T-helper 2 cell treated with Interferon-gamma antibody and Interleukin-4, amounts not matched to agents 5 μg/mL and 100 μg/mL, for 36 hours (primary cell): ENCODE measurements at regions not wholly inside any gene's neighbourhood (a gene's known extent, or its start where the extent isn't known, plus 50 kb on each side); places are given as distances from the start of the nearest gene placed in this dataset.

Experiments used
- DNase-seq: peaks from one replicate; pipeline ENCODE4 v3.0.0; 2021; ENCODE audit warnings: low spot score
- H3K27ac Mint-ChIP-seq: one replicate; pipeline ENCODE4 v1.8.0; 2021; ENCODE audit warnings: mild to moderate bottlenecking, mixed read lengths
- H3K27me3 Mint-ChIP-seq: one replicate; pipeline ENCODE4 v1.8.0; 2021; ENCODE audit warnings: low read depth, mixed read lengths
- H3K36me3 Mint-ChIP-seq: one replicate; pipeline ENCODE4 v1.8.0; 2021; ENCODE audit warnings: low read depth, mixed read lengths
- H3K4me1 Mint-ChIP-seq: one replicate; pipeline ENCODE4 v1.8.0; 2021; ENCODE audit warnings: low read depth, mixed read lengths
- H3K4me3 Mint-ChIP-seq: one replicate; pipeline ENCODE4 v1.8.0; 2022; ENCODE audit warnings: mild to moderate bottlenecking, moderate library complexity, mixed read lengths
- H3K9me3 Mint-ChIP-seq: one replicate; pipeline ENCODE4 v1.8.0; 2021; ENCODE audit warnings: mixed read lengths

DNA sequence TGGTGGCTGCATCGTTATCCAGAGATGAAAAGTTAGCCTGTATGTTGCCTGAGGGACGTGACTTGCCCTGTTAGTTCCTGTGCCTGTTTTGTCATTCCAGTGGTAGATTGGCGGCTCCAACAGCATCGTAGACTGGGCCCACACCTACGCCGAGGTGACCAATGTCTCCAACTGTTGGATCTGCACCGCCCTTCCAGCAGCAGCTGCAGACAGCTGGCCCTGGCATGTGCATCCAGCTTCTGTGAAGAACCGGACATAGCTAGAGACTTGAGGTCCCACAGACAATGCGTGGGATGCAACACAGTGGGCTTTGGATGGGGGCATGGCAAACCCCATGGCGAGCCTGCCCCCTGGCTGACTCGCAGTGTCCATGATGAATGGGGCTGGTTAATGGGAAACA is 93.0 kb upstream of the TMPO start:
- peaks cover 8% of the 10 kb centered on the region for H3K4me1 Mint-ChIP-seq
- no peaks in the 10 kb centered on the region for H3K36me3 Mint-ChIP-seq
- no peak for DNase-seq
- peaks cover 3% of the 10 kb centered on the region for H3K27me3 Mint-ChIP-seq
- no peaks in the 10 kb centered on the region for H3K9me3 Mint-ChIP-seq
- no peak overlapping the region for H3K27ac Mint-ChIP-seq
- H3K4me3 Mint-ChIP-seq, result no peak overlapping the region

DNA sequence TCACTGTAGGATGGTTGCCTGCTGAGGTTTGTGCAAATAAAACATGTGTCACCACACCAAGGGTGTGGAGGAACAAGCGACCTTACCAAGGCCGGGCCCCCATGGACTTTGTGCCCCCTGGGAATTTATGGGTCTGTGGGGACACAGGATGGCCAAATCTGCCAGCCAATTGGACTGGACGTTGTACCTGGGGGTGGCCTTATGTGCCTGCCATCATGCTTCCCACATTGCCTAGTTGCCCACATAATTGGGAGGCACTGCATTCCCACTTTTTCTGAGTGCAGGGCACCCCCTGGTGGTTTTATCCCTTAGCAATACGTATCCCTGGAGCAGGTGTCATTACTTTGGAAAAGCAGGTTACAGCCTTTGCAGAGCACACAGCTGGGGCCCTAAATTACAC is 92.6 kb upstream of the TMPO start:
- Mint-ChIP-seq H3K4me1 (peaks cover 8% of the 10 kb centered on the region), H3K27me3 (peaks cover 3% of the 10 kb centered on the region), H3K27ac (no peak overlapping the region), H3K4me3 (no peak overlapping the region), H3K36me3 (no peaks in the 10 kb centered on the region), H3K9me3 (no peaks in the 10 kb centered on the region)
- DNase-seq, result no peak

DNA sequence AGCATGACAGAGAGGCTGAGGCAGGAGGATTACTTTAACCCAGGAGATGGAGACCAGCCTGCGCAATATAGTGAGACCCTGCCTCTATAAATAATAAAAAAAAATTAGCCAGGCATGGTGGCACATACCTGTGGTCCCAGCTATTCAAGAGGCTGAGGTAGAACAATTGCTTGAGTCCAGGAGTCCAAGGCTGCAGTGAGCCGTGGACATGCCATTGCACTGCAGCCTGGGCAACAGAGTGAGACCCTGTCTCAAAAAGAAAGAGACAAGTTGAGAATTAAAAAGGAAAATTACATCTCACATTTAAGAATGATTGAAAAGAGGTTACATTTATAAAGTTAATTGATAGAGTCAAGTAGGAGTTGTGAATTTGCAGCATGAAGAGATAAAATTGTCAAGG is 91.4 kb upstream of the TMPO start:
- peaks cover 3% of the 10 kb centered on the region for H3K27me3 Mint-ChIP-seq
- H3K4me1 Mint-ChIP-seq, result peaks cover 5% of the 10 kb centered on the region
- no peak for DNase-seq
- H3K27ac Mint-ChIP-seq, result no peak overlapping the region
- H3K36me3 Mint-ChIP-seq, result no peaks in the 10 kb centered on the region
- H3K9me3 Mint-ChIP-seq, result no peaks in the 10 kb centered on the region
- H3K4me3 Mint-ChIP-seq, result no peak overlapping the region

DNA sequence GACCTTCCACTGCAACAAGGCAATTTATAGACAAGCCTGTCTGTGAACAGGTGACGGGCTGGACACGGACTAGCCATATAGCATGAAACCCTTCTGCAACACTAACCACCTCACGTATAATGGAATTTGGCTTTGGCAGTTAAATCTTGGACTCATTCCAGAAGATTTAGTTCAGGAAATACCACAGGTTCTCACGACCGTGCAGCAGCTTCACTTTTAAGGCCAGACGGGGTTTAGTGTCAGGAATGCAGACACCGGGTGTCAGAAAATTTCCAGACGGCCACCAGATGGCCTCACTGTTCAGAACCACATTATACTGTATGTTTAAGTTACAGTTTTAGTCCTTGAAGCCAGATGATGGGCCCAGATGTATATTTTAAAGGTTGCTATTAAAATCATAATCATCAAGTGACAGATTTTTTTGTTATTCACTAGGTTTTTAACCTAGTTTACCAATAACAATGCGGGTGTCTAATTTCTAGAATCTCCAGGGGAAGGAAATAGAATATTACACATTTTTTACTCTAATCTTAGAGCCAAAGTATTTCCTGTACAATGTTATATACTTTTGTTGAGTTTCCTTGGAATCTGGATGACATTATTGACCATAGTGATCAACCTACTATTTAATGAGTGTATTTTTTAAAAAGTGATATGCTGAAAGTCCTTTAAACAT is 90.5 kb upstream of the TMPO start:
- peaks cover 6% of the 10 kb centered on the region for H3K27me3 Mint-ChIP-seq
- H3K36me3 Mint-ChIP-seq, result no peaks in the 10 kb centered on the region
- no peak overlapping the region for H3K27ac Mint-ChIP-seq
- no peaks in the 10 kb centered on the region for H3K9me3 Mint-ChIP-seq
- H3K4me1 Mint-ChIP-seq, result peaks cover 5% of the 10 kb centered on the region
- DNase-seq, result peak; percentile 31
- H3K4me3 Mint-ChIP-seq, result no peak overlapping the region

DNA sequence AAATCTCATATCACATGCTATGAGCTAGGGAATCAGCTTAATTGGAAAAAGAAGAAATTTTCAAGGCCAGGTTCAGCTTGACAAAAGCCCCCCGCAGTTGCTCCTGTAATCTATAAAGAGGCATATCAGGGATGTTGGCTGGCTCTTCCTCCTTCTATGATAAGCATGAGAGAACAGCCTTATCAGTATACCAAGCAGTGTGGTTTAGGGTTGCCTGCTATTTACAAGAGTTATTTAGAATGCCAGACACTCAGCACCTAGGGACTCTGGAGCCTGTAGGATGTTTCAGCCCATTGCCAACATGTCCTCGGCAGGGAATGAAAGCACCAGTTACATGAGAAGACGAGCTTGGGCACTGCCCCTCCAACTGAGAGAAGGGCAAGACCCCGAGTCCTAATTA is 89.5 kb upstream of the TMPO start:
- no peak overlapping the region for H3K4me3 Mint-ChIP-seq
- H3K27me3 Mint-ChIP-seq, result peaks cover 6% of the 10 kb centered on the region
- H3K4me1 Mint-ChIP-seq, result peaks cover 5% of the 10 kb centered on the region
- no peaks in the 10 kb centered on the region for H3K36me3 Mint-ChIP-seq
- H3K27ac Mint-ChIP-seq, result no peak overlapping the region
- H3K9me3 Mint-ChIP-seq, result no peaks in the 10 kb centered on the region
- DNase-seq, result no peak

DNA sequence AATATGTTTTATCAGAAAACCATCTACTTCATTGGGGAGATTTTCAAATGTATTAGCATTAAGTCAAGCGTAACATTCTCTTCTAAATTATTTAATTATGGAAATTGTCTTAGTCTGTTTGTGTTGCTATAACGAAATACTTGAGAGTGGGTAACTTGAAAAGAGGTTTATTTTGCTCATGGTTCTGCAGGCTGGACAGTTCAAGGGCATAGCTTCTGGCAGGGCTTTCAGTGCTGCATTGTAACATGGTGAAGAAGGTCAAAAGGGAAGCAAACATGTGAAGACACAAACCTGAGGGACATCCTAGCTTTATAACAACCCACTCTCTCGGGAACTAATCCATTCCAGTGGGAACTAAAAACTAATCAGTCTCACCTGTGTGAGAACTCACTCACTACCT is 84.3 kb upstream of the TMPO start:
- Mint-ChIP-seq H3K4me3 (no peak overlapping the region), H3K36me3 (no peaks in the 10 kb centered on the region), H3K9me3 (peaks cover 9% of the 10 kb centered on the region), H3K27me3 (peaks cover 18% of the 10 kb centered on the region), H3K4me1 (no peaks in the 10 kb centered on the region), H3K27ac (no peak overlapping the region)
- DNase-seq, result no peak

DNA sequence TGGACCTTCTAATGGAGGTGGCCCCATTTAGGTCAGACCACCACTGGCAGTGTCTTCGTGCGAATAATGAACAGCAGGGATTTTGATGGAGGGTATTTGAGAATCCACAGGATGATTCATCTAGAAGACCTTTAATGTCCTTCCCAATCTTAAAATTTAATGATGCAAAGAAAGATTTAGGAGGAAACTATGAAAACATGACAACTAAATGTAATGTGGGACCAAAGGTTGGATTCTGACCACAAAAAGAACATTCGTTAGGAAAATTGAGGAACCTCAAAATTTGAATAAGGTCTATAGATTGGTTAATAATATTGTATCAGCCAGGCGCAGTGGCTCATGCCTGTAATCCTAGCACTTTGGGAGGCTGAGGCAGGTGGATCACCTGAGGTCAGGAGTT is 78.2 kb upstream of the TMPO start:
- no peaks in the 10 kb centered on the region for H3K36me3 Mint-ChIP-seq
- no peak overlapping the region for H3K4me3 Mint-ChIP-seq
- peaks cover 9% of the 10 kb centered on the region for H3K9me3 Mint-ChIP-seq
- H3K27ac Mint-ChIP-seq, result no peak overlapping the region
- peaks cover 4% of the 10 kb centered on the region for H3K4me1 Mint-ChIP-seq
- no peak for DNase-seq
- H3K27me3 Mint-ChIP-seq, result peaks cover 21% of the 10 kb centered on the region

- peaks cover 23% of the 10 kb centered on the region for H3K27me3 Mint-ChIP-seq
- H3K36me3 Mint-ChIP-seq, result no peaks in the 10 kb centered on the region
- H3K9me3 Mint-ChIP-seq, result peaks cover 9% of the 10 kb centered on the region
Observed at GRCh38 chr12:98437806-98438595, 77.4 kb upstream of the TMPO start.

DNA sequence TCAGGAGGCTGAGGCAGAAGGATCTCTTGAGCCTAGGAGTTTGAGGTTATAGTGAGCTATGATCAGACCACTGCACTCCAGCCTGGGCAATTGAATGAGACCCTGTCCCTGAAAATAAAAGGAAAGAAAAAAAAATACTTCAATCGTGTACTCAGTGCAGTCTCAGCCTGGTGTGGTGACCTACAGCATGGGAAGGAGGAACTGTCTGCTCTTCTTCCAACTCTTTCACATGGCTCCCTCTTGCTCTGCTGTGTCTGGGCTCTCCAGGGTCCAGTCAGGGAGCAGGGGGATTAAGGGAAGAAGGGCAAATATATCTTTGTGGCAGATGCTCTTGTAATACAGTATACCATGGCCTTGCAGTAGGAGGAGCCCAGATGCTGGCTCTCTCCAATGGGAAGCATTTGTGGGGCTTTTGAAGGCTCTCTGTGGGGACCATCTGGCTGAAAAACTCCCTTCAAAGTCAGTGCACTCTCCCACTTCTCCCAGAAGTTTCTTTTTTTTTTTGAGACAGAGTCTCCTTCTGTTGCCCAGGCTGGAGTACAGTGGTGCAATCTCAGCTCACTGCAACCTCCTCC is 76.6 kb upstream of the TMPO start:
- Mint-ChIP-seq H3K9me3 (peaks cover 9% of the 10 kb centered on the region), H3K27ac (no peak overlapping the region), H3K4me3 (no peak overlapping the region), H3K27me3 (peaks cover 23% of the 10 kb centered on the region), H3K36me3 (no peaks in the 10 kb centered on the region), H3K4me1 (peaks cover 4% of the 10 kb centered on the region)
- no peak for DNase-seq

More at GRCh38 chr12:98437806-98438595, 77.4 kb upstream of the TMPO start:
- Mint-ChIP-seq H3K4me1 (peaks cover 4% of the 10 kb centered on the region), H3K4me3 (no peak overlapping the region), H3K27ac (no peak overlapping the region)
- no peak for DNase-seq

DNA sequence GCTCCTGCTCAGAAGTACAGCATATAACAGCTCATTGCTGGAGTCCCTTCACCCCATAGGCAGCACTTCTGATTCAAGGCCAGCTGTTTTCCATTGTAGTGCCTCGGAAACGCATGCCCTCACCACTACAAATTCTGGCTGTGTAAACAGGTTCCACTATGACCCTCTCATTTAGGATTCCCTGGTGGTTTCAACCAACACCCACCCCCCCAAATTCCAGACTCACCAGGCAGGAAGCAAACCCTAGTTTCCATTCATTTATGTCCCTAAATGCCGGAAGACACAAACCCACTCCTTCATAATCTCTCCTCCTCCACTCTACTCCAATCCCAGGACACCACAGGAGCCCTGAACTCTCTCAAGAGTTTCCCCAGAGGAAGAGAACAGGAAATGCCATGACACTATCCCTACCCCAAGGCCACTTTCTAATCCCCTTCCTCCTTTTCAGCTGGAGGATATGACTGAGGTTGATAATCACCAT is 75.9 kb upstream of the TMPO start:
- DNase-seq, result no peak
- peaks cover 4% of the 10 kb centered on the region for H3K4me1 Mint-ChIP-seq
- H3K36me3 Mint-ChIP-seq, result no peaks in the 10 kb centered on the region
- H3K27me3 Mint-ChIP-seq, result peaks cover 28% of the 10 kb centered on the region
- no peak overlapping the region for H3K27ac Mint-ChIP-seq
- H3K4me3 Mint-ChIP-seq, result no peak overlapping the region
- peaks cover 9% of the 10 kb centered on the region for H3K9me3 Mint-ChIP-seq

GRCh38 chr12:98439981-98440581 is 75.3 kb upstream of the TMPO start:
- DNase-seq, result peak; percentile 21
- Mint-ChIP-seq H3K27me3 (peaks cover 26% of the 10 kb centered on the region), H3K9me3 (peaks cover 4% of the 10 kb centered on the region), H3K27ac (no peak overlapping the region), H3K4me1 (peaks cover 4% of the 10 kb centered on the region), H3K4me3 (no peak overlapping the region), H3K36me3 (no peaks in the 10 kb centered on the region)

DNA sequence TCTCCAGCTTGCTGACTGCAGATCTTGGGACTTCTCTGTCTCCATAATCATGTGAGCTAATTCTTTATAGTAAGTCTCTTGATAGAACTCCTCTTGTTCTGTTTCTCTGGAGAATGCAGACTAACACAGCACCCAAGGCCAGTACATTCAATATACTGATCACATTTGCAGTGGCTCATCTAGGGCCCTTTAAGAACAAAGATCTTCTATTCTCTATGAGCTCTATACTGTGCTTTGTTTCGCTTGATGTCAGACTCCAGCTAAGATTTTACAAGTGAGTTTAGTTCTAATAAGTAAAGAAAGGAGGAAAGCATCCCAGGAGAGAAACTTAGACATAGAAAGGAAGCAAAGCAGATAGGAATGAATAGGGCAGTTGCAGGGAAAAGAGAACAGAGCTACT is 69.3 kb upstream of the TMPO start:
- Mint-ChIP-seq H3K4me3 (no peak overlapping the region), H3K27ac (no peak overlapping the region), H3K36me3 (no peaks in the 10 kb centered on the region), H3K4me1 (no peaks in the 10 kb centered on the region), H3K27me3 (peaks cover 24% of the 10 kb centered on the region), H3K9me3 (no peaks in the 10 kb centered on the region)
- DNase-seq, result no peak

DNA sequence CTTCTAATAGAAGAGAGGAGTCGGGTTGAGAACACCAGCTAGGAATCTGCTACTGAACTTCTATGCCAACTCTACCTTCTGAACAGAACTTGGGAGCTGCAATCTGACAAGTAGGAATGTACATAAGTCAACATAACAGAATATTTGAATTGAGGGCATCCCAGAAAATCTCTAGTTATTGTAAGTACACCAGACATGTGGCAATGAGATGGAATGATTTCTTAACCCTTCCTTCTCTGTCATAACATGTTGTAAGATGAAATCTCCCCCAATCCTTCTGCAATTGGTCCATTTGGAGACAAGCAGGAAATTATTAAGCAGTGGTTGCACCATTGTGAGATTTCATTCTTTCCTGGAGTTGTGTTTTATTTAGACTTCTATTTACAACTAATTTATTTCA is 68.7 kb upstream of the TMPO start:
- DNase-seq, result no peak
- no peak overlapping the region for H3K27ac Mint-ChIP-seq
- H3K27me3 Mint-ChIP-seq, result peaks cover 24% of the 10 kb centered on the region
- no peaks in the 10 kb centered on the region for H3K4me1 Mint-ChIP-seq
- H3K9me3 Mint-ChIP-seq, result no peaks in the 10 kb centered on the region
- H3K4me3 Mint-ChIP-seq, result no peak overlapping the region
- H3K36me3 Mint-ChIP-seq, result no peaks in the 10 kb centered on the region

GRCh38 chr12:98449584-98449983 is 65.8 kb upstream of the TMPO start:
- H3K4me1 Mint-ChIP-seq, result peaks cover 6% of the 10 kb centered on the region
- peaks cover 14% of the 10 kb centered on the region for H3K27me3 Mint-ChIP-seq
- H3K4me3 Mint-ChIP-seq, result no peak overlapping the region
- H3K9me3 Mint-ChIP-seq, result no peaks in the 10 kb centered on the region
- H3K36me3 Mint-ChIP-seq, result no peaks in the 10 kb centered on the region
- no peak for DNase-seq
- no peak overlapping the region for H3K27ac Mint-ChIP-seq
